PFSK-1 (cell line): ENCODE measurements at regions not wholly inside any gene's neighbourhood (a gene's known extent, or its start where the extent isn't known, plus 50 kb on each side); places are given as distances from the start of the nearest gene placed in this dataset.

ENCODE experiments used
- FOXP2 ChIP-seq: optimal IDR thresholded peaks from 2 replicates; pipeline ENCODE3; 2011; ENCODE audit warnings: borderline replicate concordance, control low read depth, inconsistent platforms; ENCODE audit not compliant: insufficient read depth; ENCODE audit errors: extremely low read length, extremely low read depth
- POLR2AphosphoS5 ChIP-seq: IDR thresholded peaks from 2 replicates; pipeline ENCODE4 v1.6.1; 2012; ENCODE audit warnings: low read depth, mild to moderate bottlenecking, control low read depth, low read length, moderate library complexity
- REST ChIP-seq, 2 experiments: IDR thresholded peaks; 2 replicates each; pipeline versions ENCODE4 v1.6.1 to v1.8.0; 2011 to 2012; ENCODE audit warnings: low read depth in 2 of 2, low read length in 2 of 2, control low read depth in 1 of 2, inconsistent platforms in 1 of 2, mild to moderate bottlenecking in 1 of 2, moderate library complexity in 1 of 2; ENCODE audit not compliant: insufficient read depth in 1 of 2
- SIN3A ChIP-seq: IDR thresholded peaks from 2 replicates; pipeline ENCODE4 v1.6.1; 2012; ENCODE audit warnings: mild to moderate bottlenecking, low read length, moderate library complexity, borderline replicate concordance; ENCODE audit not compliant: insufficient read depth
- TAF1 ChIP-seq: IDR thresholded peaks from 2 replicates; pipeline ENCODE4 v1.6.1; 2012; ENCODE audit warnings: low read length, control low read depth, borderline replicate concordance; ENCODE audit not compliant: insufficient read depth

GRCh38 chr11:25650319-25650718, 681.6 kb upstream of the ANO3 start:
- TF ChIP-seq FOXP2 = no peak
- no peak for TF ChIP-seq TAF1
- no peak for TF ChIP-seq REST (IDR thresholded peaks at IDR 0.05; ENCODE audit: insufficient read depth in 1 of 2, low read depth in 2 of 2, low read length in 2 of 2)

- TF ChIP-seq REST (IDR thresholded peaks at IDR 0.05; ENCODE audit: insufficient read depth in 1 of 2, low read depth in 2 of 2, low read length in 2 of 2) (no peak), POLR2AphosphoS5 (no peak), SIN3A (no peak), TAF1 (no peak)
Measured at GRCh38 chr11:25655636-25656035, 676.3 kb upstream of the ANO3 start.

- TF ChIP-seq TAF1 (no peak), REST (IDR thresholded peaks at IDR 0.05; ENCODE audit: insufficient read depth in 1 of 2, low read depth in 2 of 2, low read length in 2 of 2) (no peak), FOXP2 (no peak), SIN3A (no peak), POLR2AphosphoS5 (no peak)
Measured at GRCh38 chr11:25658916-25659315, 673.0 kb upstream of the ANO3 start.

- no peak for TF ChIP-seq TAF1
- TF ChIP-seq SIN3A = no peak
- no peak for TF ChIP-seq REST (IDR thresholded peaks at IDR 0.05; ENCODE audit: insufficient read depth in 1 of 2, low read depth in 2 of 2, low read length in 2 of 2)
- TF ChIP-seq POLR2AphosphoS5 = no peak
- TF ChIP-seq FOXP2 = no peak
Measured at GRCh38 chr11:25659706-25660105, 672.2 kb upstream of the ANO3 start.

- no peak for TF ChIP-seq REST (IDR thresholded peaks at IDR 0.05; ENCODE audit: insufficient read depth in 1 of 2, low read depth in 2 of 2, low read length in 2 of 2)
- no peak for TF ChIP-seq TAF1
- TF ChIP-seq SIN3A = no peak
Measured at GRCh38 chr11:25667871-25668270, 664.1 kb upstream of the ANO3 start.
